GM18868 (cell line): ENCODE measurements at regions not wholly inside any gene's neighbourhood (a gene's known extent, or its start where the extent isn't known, plus 50 kb on each side); places are given as distances from the start of the nearest gene placed in this dataset.
A peak's percentile ranks its signal among the peaks of the same experiment; 100 is the strongest.

Source experiments
- ATAC-seq: cut with Tn5 transposase; IDR thresholded peaks from one replicate; pipeline ENCODE4 v1.9.1; 2021; ENCODE audit warnings: mild to moderate bottlenecking, moderate library complexity; ENCODE audit not compliant: unreplicated experiment

- no peak for ATAC-seq
Observed at GRCh38 chr13:91141543-91142061, 205.9 kb upstream of the MIR17HG start.

GRCh38 chr13:91142572-91142971 lies 204.9 kb upstream of the MIR17HG start:
- ATAC-seq = no peak

- ATAC-seq = no peak
Observed at GRCh38 chr13:91144054-91144453, 203.4 kb upstream of the MIR17HG start.

GRCh38 chr13:91144486-91144885 lies 203.0 kb upstream of the MIR17HG start:
- ATAC-seq = no peak

- no peak for ATAC-seq
Observed at GRCh38 chr13:91145571-91146205, 201.8 kb upstream of the MIR17HG start.

GRCh38 chr13:91146601-91147000 lies 200.9 kb upstream of the MIR17HG start:
- no peak for ATAC-seq

GRCh38 chr13:91148098-91148497 lies 199.4 kb upstream of the MIR17HG start:
- no peak for ATAC-seq

GRCh38 chr13:91151921-91152320 lies 195.6 kb upstream of the MIR17HG start:
- ATAC-seq = no peak

GRCh38 chr13:91153372-91153771 lies 194.1 kb upstream of the MIR17HG start:
- ATAC-seq = no peak

GRCh38 chr13:91154558-91155353 lies 192.7 kb upstream of the MIR17HG start:
- peak; percentile 70 for ATAC-seq

GRCh38 chr13:91155512-91156114 lies 191.9 kb upstream of the MIR17HG start:
- ATAC-seq = no peak

- ATAC-seq = no peak
Observed at GRCh38 chr13:91157273-91158016, 190.0 kb upstream of the MIR17HG start.

GRCh38 chr13:91158017-91158395 lies 189.5 kb upstream of the MIR17HG start:
- ATAC-seq = no peak

GRCh38 chr13:91162180-91162579 lies 185.3 kb upstream of the MIR17HG start:
- ATAC-seq = peak; percentile 72

- no peak for ATAC-seq
Observed at GRCh38 chr13:91162589-91162988, 184.9 kb upstream of the MIR17HG start.

GRCh38 chr13:91165758-91166157 lies 181.7 kb upstream of the MIR17HG start:
- ATAC-seq = no peak

- no peak for ATAC-seq
Observed at GRCh38 chr13:91166714-91167511, 180.6 kb upstream of the MIR17HG start.

- no peak for ATAC-seq
Observed at GRCh38 chr13:91167706-91168385, 179.6 kb upstream of the MIR17HG start.

GRCh38 chr13:91168386-91168711 lies 179.1 kb upstream of the MIR17HG start:
- ATAC-seq = no peak
